Left ventricle myocardium inferior (tissue), 1 donor: ENCODE measurements at regions not wholly inside any gene's neighbourhood (a gene's known extent, or its start where the extent isn't known, plus 50 kb on each side); places are given as distances from the start of the nearest gene placed in this dataset.

Source experiments
- DNase-seq: peaks from one replicate; pipeline ENCODE4 v3.0.0-alpha.2; 2020
- H3K27ac ChIP-seq: fragments of 200-600 bp; replicated peaks from 2 replicates; pipeline ENCODE4 v1.8.0; 2021
- H3K27me3 ChIP-seq: fragments of 200-600 bp; 2 replicates; pipeline ENCODE4 v1.8.0; 2021; ENCODE audit warnings: low read depth
- H3K36me3 ChIP-seq: fragments of 200-600 bp; 2 replicates; pipeline ENCODE4 v1.8.0; 2021
- H3K4me1 ChIP-seq: fragments of 200-600 bp; 2 replicates; pipeline ENCODE4 v1.8.0; 2021
- H3K4me3 ChIP-seq: fragments of 200-600 bp; 2 replicates; pipeline ENCODE4 v1.8.0; 2021; ENCODE audit warnings: mild to moderate bottlenecking, moderate library complexity
- H3K9me3 ChIP-seq: fragments of 200-600 bp; replicated peaks from 2 replicates; pipeline ENCODE4 v1.8.0; 2021
- CTCF ChIP-seq: fragments of 200-600 bp; IDR thresholded peaks from 2 replicates; pipeline ENCODE4 v1.8.0; 2021; ENCODE audit warnings: antibody characterized with exemption, mild to moderate bottlenecking, borderline replicate concordance
- intact Hi-C: fragments of 100-400 bp; cut with micrococcal nuclease; formaldehyde crosslinking; loops from one replicate; pipeline ENCODE4 v1.11.0; 2022
- donor health status: DM: no; HTN: yes; CAD: no; lungs with severe emphysema.

DNA sequence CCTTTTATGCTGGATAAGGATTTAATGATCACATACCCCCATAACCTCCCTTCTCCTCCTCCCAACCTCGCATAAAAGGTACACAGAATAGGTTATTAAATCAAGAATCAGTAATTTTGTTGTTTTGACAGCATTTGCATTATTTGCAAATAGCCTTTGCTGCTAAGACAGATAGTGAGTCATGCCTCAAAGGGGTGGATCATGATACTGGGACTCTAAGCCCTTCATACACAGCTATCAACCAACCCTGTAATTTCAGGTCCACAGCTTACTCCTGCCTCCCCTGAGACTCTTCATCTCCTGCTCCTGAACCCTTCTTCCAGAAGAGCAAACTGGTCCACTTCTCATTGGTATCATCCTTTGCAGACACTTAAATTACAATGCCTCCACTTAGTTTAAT lies 73.8 kb upstream of the KLHL29 start:
- Histone ChIP-seq H3K27ac (no peak overlapping the region), H3K4me3 (no peak overlapping the region), H3K27me3 (peaks cover 48% of the 10 kb centered on the region)

GRCh38 chr2:23312996-23313606 lies 71.9 kb upstream of the KLHL29 start:
- H3K36me3 ChIP-seq: no peaks in the 10 kb centered on the region
- H3K9me3 ChIP-seq: no peaks in the 10 kb centered on the region
- H3K4me1 ChIP-seq: no peaks in the 10 kb centered on the region
- no peak overlapping the region for H3K27ac ChIP-seq
- H3K4me3 ChIP-seq: no peak overlapping the region
- intact Hi-C loops: no loop called here
- H3K27me3 ChIP-seq: peaks cover 53% of the 10 kb centered on the region
- DNase-seq: no peak
- peak; percentile 41 for TF ChIP-seq CTCF

More for the DNA sequence above, 73.8 kb upstream of the KLHL29 start:
- intact Hi-C loops: no loop called here
- Histone ChIP-seq H3K9me3 (no peaks in the 10 kb centered on the region), H3K4me1 (no peaks in the 10 kb centered on the region), H3K36me3 (no peaks in the 10 kb centered on the region)
- no peak for TF ChIP-seq CTCF
- no peak for DNase-seq

GRCh38 chr2:23314687-23315086 lies 70.3 kb upstream of the KLHL29 start:
- Histone ChIP-seq H3K4me3 (no peak overlapping the region), H3K4me1 (no peaks in the 10 kb centered on the region), H3K27me3 (peaks cover 51% of the 10 kb centered on the region), H3K27ac (no peak overlapping the region), H3K9me3 (peaks cover 5% of the 10 kb centered on the region), H3K36me3 (no peaks in the 10 kb centered on the region)
- DNase-seq: no peak
- intact Hi-C loops: no loop called here
- no peak for TF ChIP-seq CTCF

DNA sequence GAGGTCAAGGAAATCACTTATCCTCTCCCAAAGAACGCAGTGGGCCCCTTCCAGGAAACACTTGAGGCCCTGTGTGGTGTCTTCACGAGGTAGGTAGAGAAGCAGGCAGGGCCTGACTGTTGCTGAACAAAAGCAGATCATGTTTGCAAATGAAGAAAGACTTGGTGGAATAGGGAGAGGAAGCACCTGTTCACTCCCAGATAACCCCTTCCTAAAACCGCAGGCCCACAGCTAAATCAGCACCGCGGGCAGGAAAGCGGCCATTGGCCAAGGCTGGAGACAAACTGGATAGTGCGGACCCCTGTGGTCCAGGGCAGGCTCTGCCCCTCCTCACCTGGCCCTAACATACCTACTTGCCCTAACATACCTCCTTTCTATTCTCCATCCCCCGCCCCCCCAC lies 64.9 kb upstream of the KLHL29 start:
- no peaks in the 10 kb centered on the region for H3K4me1 ChIP-seq
- TF ChIP-seq CTCF: no peak
- H3K4me3 ChIP-seq: no peak overlapping the region
- peaks cover 66% of the 10 kb centered on the region for H3K27me3 ChIP-seq
- no peak overlapping the region for H3K27ac ChIP-seq
- no peak for DNase-seq
- intact Hi-C loops: no loop called here
- H3K9me3 ChIP-seq: peaks cover 5% of the 10 kb centered on the region
- H3K36me3 ChIP-seq: no peaks in the 10 kb centered on the region

GRCh38 chr2:23321751-23322150 lies 63.2 kb upstream of the KLHL29 start:
- Histone ChIP-seq H3K4me3 (no peak overlapping the region), H3K27ac (no peak overlapping the region), H3K27me3 (peaks cover 70% of the 10 kb centered on the region), H3K4me1 (no peaks in the 10 kb centered on the region), H3K9me3 (peaks cover 5% of the 10 kb centered on the region), H3K36me3 (no peaks in the 10 kb centered on the region)
- no peak for DNase-seq
- intact Hi-C loops: no loop called here
- TF ChIP-seq CTCF: no peak
